GM20000 (cell line): ENCODE measurements at regions not wholly inside any gene's neighbourhood (a gene's known extent, or its start where the extent isn't known, plus 50 kb on each side); places are given as distances from the start of the nearest gene placed in this dataset.
A peak's percentile ranks its signal among the peaks of the same experiment; 100 is the strongest.
"Not testable (repeated sequence)": the region's sequence is repeated elsewhere in the genome, so short reads cannot be mapped to it uniquely, and the experiment has no call there.

Experiments
- DNase-seq: peaks from one replicate; pipeline ENCODE4 v3.0.0; 2012; ENCODE audit warnings: low spot score
- TF ChIP-seq, protein P1 (sequence below): IDR thresholded peaks from 2 replicates; pipeline ENCODE4 v1.5.1; 2012; ENCODE audit warnings: mild to moderate bottlenecking, control low read depth; ENCODE audit errors: extremely low read depth, missing control alignments

DNA sequence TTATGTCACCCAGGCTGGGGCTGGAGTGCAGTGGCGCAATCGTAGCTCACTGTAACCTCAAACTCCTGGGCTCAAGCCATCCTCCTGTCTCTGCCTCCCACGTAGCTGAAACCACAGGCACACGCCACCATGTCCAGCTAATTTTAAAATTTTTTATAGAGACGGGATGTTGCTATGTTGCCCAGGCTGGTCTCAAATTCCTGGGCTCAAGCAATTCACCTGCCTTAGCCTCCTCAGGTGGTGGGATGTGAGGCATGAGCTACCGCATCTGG is 123.2 kb upstream of the PARD3 start:
- no peak for DNase-seq
- TF ChIP-seq, protein P1, sequence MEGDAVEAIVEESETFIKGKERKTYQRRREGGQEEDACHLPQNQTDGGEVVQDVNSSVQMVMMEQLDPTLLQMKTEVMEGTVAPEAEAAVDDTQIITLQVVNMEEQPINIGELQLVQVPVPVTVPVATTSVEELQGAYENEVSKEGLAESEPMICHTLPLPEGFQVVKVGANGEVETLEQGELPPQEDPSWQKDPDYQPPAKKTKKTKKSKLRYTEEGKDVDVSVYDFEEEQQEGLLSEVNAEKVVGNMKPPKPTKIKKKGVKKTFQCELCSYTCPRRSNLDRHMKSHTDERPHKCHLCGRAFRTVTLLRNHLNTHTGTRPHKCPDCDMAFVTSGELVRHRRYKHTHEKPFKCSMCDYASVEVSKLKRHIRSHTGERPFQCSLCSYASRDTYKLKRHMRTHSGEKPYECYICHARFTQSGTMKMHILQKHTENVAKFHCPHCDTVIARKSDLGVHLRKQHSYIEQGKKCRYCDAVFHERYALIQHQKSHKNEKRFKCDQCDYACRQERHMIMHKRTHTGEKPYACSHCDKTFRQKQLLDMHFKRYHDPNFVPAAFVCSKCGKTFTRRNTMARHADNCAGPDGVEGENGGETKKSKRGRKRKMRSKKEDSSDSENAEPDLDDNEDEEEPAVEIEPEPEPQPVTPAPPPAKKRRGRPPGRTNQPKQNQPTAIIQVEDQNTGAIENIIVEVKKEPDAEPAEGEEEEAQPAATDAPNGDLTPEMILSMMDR, result no peak

DNA sequence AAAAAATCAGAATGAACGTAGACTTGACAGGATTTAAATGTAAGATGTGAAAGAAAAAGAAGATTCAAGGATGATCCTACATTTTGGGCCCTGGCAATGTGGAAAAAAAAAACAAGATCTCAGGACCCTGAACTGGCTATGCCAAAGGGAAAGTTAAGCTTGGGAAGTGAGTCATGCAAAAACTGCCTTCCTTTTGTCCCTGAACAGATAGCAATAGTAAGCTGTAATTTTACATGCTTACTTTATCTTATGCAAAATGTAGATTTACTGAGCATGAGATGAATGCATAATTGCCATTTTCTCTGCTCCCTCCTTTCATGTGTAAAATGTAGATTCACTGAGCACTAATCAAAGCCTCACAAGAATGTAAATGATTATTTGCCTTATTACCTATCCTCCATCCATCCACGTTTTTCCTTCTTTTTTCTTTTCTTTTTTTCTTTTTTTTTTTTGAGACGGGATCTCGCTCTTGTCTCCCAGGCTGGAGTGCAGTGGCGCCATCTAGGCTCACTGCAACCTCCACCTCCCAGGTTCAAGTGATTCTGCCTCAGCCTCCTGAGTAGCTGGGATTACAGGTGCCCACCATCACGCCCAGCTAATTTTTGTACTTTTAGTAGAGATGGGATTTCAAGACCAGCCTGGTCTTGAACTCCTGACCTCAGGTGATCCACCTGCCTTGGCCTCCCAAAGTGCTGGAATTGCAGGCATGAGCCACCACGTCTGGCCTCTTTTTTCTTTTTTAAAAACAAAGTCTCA is 122.7 kb upstream of the PARD3 start:
- TF ChIP-seq, protein P1, result peak; percentile 22
- not testable (repeated sequence) for DNase-seq

DNA sequence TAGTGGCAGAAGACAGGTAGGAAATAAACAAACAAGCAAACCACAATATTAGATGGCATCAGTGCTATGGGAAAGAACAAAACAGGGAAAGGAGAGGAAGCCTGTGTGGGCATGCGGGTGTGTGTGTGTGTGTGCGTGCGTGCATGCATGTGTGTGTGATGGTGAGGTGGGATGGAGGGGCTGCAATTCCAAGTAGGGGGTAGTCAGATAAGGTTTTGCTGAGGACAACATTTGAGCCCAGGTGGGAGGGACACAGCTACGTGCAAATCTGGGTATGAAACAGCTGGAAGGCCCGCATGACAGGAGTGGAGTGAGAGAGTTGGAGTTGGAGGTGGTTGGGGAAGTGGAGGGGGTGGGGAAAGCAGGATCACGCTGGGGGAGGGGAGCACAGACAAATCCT is 121.0 kb upstream of the PARD3 start:
- TF ChIP-seq, protein P1, result no peak
- no peak for DNase-seq

DNA sequence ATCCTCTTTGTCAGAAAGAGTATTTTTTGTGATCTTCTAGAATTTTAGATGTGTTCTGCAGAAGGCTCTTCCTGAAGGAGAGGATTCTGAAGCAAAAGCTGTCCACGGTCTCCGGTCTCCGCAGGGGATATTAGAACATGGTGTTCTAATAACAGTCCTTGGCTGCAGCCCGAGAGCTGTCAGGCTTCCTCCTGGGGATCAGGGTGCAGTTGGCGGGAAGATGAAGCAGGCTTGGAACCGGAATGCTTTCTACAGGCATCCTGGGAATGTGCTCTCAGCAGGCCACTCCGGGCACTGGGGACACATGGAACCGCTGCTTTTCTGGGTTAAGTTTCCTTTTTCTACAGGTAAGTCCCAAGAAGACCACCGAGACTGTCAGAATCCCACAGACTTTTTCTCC is 118.6 kb upstream of the PARD3 start:
- DNase-seq, result no peak
- TF ChIP-seq, protein P1, result no peak

DNA sequence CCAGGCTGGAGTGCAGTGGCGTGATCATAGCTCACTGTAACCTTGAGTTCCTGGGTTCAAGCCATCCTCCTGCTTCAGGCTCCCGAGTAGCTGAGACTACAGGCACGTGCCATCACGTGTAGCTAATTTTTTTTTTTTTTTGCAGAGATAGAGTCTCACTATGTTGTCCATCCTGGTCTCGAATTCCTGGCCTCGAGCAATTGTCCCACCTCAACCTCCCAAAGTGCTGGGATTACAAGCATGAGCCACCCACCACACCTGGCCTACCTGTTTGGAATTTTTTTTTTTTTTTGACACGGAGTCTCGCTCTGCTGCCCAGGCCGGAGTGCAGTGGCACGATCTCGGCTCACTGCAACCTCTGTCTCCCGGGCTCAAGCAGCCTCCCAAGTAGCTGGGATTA is 117.1 kb upstream of the PARD3 start:
- no peak for DNase-seq
- TF ChIP-seq, protein P1, result no peak

DNA sequence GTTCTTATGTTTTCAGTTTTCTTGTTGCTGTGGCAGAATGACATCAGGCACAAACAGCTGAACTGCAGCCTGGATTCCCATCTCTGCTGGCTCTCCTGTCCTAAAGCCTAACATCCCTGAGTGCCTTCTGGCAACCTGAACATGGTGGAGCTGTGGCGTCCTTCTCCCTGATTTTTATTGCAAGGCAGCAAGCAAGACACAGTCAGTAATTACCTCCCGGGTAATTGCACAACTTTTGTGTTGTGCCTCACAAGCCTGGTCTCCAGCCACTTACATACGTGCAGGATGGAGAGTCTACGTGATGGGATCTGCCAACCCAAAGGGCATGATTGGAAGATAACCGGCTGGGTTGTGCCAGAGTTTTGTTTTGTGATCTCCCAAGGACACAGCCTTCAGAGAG is 116.1 kb upstream of the PARD3 start:
- TF ChIP-seq, protein P1, result no peak

DNA sequence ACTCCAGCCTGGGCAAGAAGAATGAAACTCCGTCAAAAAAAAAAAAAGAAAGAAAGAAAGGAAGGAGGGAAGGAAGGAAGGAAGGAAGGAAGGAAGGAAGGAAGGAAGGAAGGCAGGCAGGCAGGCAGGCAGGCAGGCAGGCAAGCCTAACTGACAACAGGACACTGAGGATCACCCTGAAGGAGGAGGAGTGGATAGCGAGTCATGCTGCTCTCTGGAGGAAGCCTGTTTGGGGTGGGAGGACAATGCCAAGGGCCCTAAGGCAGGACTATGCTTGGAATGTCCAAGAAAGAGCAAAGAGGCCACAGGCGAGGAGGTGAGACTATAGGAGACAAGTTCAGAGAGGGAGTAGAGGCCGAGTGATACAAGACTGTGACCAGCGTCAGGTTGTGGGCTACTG is 107.0 kb upstream of the PARD3 start:
- TF ChIP-seq, protein P1, result no peak
- DNase-seq, result no peak

More for the DNA sequence above, 116.1 kb upstream of the PARD3 start:
- DNase-seq, result no peak
